K562 (cell line): ENCODE measurements at regions not wholly inside any gene's neighbourhood (a gene's known extent, or its start where the extent isn't known, plus 50 kb on each side); places are given as distances from the start of the nearest gene placed in this dataset.

Source experiments
- ATAC-seq: fragments of 200-7000 bp; cut with Tn5 transposase; 3 replicates; pipeline ENCODE4 v1.9.1; 2020; ENCODE audit warnings: moderate library complexity
- BruUV-seq: library from RNA; stranded (reverse); fragments of 400-500 nt; replicated peaks from 2 replicates; lab custom pipeline; 2021; lab: Mats Ljungman, UMichigan
- CTCF ChIA-PET: fragments of 300-600 bp; formaldehyde crosslinking; extraction: SDS; loops from one replicate; lab custom pipeline; 2021; ENCODE audit warnings: low intra/inter-chr PET ratio; lab: Yijun Ruan, JAX
- POLR2A ChIA-PET: fragments of 300-600, 350-650 bp; sonication (Branson Sonifier 250); formaldehyde crosslinking; extraction: SDS; loops from one replicate; lab custom pipeline; 2021; ENCODE audit warnings: antibody characterized with exemption, inconsistent platforms; lab: Yijun Ruan, JAX
- DNase-seq, 4 experiments: peaks; one replicate each; pipeline versions ENCODE4 v3.0.0 to v3.0.0-alpha.2; 2011 to 2018; ENCODE audit warnings: low spot score in 3 of 4, mixed read lengths in 3 of 4; ENCODE audit errors: extremely low read depth in 1 of 4
- FAIRE-seq: peaks from 2 replicates; lab custom pipeline; 2011; peaks lifted over from hg19 to GRCh38; lab: Jason Lieb, UNC
- H2AFZ ChIP-seq: 2 replicates; pipeline ENCODE4 v1.6.0; 2011; ENCODE audit warnings: low read depth, low read length, control low read depth, inconsistent platforms
- H3K27ac ChIP-seq: fragments of 200-600 bp; 3 replicates; pipeline ENCODE4 v1.8.0; 2011; ENCODE audit warnings: low read depth, mild to moderate bottlenecking, control low read depth, inconsistent platforms, low read length, moderate library complexity, mixed read lengths; ENCODE audit errors: extremely low read depth
- H3K27me3 ChIP-seq, 2 experiments: fragments of 300-600 bp in 1 of 2; 2 replicates in 1 of 2; 3 replicates in 1 of 2; pipeline versions ENCODE4 v1.6.0 to v1.8.0; 2011; ENCODE audit warnings: inconsistent platforms in 2 of 2, low read length in 2 of 2, mild to moderate bottlenecking in 1 of 2, mixed read lengths in 1 of 2, moderate library complexity in 1 of 2; ENCODE audit not compliant: control insufficient read depth in 2 of 2, insufficient read depth in 2 of 2
- H3K36me3 ChIP-seq: fragments of 300-600 bp; 3 replicates; pipeline ENCODE4 v1.8.0; 2011; ENCODE audit warnings: mild to moderate bottlenecking, low read length, inconsistent platforms; ENCODE audit not compliant: control insufficient read depth, insufficient read depth
- H3K4me1 ChIP-seq, 2 experiments: fragments of 200-600 bp in 1 of 2; replicated peaks in 1 of 2; 2 replicates in 1 of 2; 3 replicates in 1 of 2; pipeline versions ENCODE4 v1.5.1 to v1.8.0; 2011; ENCODE audit warnings: inconsistent platforms in 2 of 2, low read length in 2 of 2, mild to moderate bottlenecking in 1 of 2, mixed read lengths in 1 of 2, moderate library complexity in 1 of 2; ENCODE audit not compliant: control insufficient read depth in 2 of 2, insufficient read depth in 2 of 2
- H3K4me2 ChIP-seq: 2 replicates; pipeline ENCODE4 v1.6.1; 2011; ENCODE audit warnings: low read length, control low read depth, inconsistent platforms, mixed read lengths; ENCODE audit not compliant: insufficient read depth
- H3K4me3 ChIP-seq: fragments of 200-600 bp; sonication (generic), shearing (Covaris generic); 2 replicates; pipeline ENCODE4 v1.5.1; 2016; ENCODE audit warnings: control low read depth, inconsistent platforms
- H3K79me2 ChIP-seq: fragments of 200-600 bp; 3 replicates; pipeline ENCODE4 v1.8.0; 2011; ENCODE audit warnings: low read length, inconsistent platforms; ENCODE audit not compliant: control insufficient read depth, insufficient read depth
- H3K9ac ChIP-seq, 2 experiments: 2 replicates each; pipeline versions ENCODE4 v1.6.0 to v1.6.1; 2011; ENCODE audit warnings: low read depth in 2 of 2, low read length in 2 of 2, control low read depth in 1 of 2, inconsistent platforms in 1 of 2, mild to moderate bottlenecking in 1 of 2, mixed read lengths in 1 of 2; ENCODE audit not compliant: insufficient read depth in 1 of 2
- H3K9me1 ChIP-seq: one replicate; pipeline ENCODE4 v1.6.0; 2011; ENCODE audit warnings: inconsistent platforms, mild to moderate bottlenecking, low read length, moderate library complexity; ENCODE audit not compliant: control insufficient read depth, insufficient read depth
- H3K9me3 ChIP-seq: replicated peaks from 2 replicates; pipeline ENCODE4 v1.5.1; 2011; ENCODE audit warnings: low read depth, low read length, inconsistent platforms; ENCODE audit not compliant: control insufficient read depth, insufficient read depth
- H4K20me1 ChIP-seq: replicated peaks from 2 replicates; pipeline ENCODE4 v1.6.1; 2011; ENCODE audit warnings: low read length, inconsistent platforms, mixed read lengths; ENCODE audit not compliant: control insufficient read depth, insufficient read depth
- HOXB6 ChIP-seq: fragments of 250-450 bp; sonication (Bioruptor Pico); IDR thresholded peaks from 2 replicates; pipeline ENCODE4 v1.5.1; 2022; ENCODE audit warnings: mild to moderate bottlenecking, borderline replicate concordance
- KDM2B ChIP-seq: fragments of 250-450 bp; sonication (Bioruptor Pico); IDR thresholded peaks from 2 replicates; pipeline ENCODE4 v1.8.0; 2021; ENCODE audit warnings: mild to moderate bottlenecking, moderate library complexity
- KLF1 ChIP-seq: fragments of 450-650 bp; IDR thresholded peaks from 2 replicates; pipeline ENCODE4 v1.6.1; 2016; ENCODE audit warnings: missing genetic modification characterization, missing compliant biosample characterization
- RAD21 ChIP-seq, 2 experiments: fragments of 250-450 bp in 1 of 2; fragments of 450-650 bp in 1 of 2; sonication (Bioruptor Pico) in 1 of 2; formaldehyde crosslinking in 1 of 2; IDR thresholded peaks in 1 of 2; conservative IDR thresholded peaks in 1 of 2; 2 replicates each; pipeline versions ENCODE4 v1.4.0 to v1.8.0; 2020 to 2022; ENCODE audit warnings: mild to moderate bottlenecking in 2 of 2, moderate library complexity in 1 of 2
- RHOXF2B ChIP-seq: fragments of 250-450 bp; sonication (Bioruptor Pico); conservative IDR thresholded peaks from 2 replicates; pipeline ENCODE4 v1.5.1; 2021
- TCF7L2 ChIP-seq: fragments of 150-350 bp; IDR thresholded peaks from 2 replicates; pipeline ENCODE4 v1.6.1; 2016; ENCODE audit warnings: low read depth, mild to moderate bottlenecking, low read length, moderate library complexity
- WGBS: fragments of 100-300 bp; shearing (Covaris generic); methylation state at CpG from one replicate; pipeline ENCODE4 v1.1.6; 2016; ENCODE audit warnings: low coverage, mixed read lengths; ENCODE audit not compliant: insufficient coverage; ENCODE audit errors: missing lambda C conversion rate; 5-methylcytosine and 5-hydroxymethylcytosine counted together
- in situ Hi-C: fragments of 300-500 bp; cut with MboI; formaldehyde crosslinking; loops from 4 replicates; pipeline ENCODE4 v1.15.0; 2018; ENCODE audit warnings: inconsistent platforms, mixed read lengths
- intact Hi-C: fragments of 100-400 bp; cut with micrococcal nuclease; formaldehyde crosslinking; loops from 2 replicates; pipeline ENCODE4 v1.14.2; 2022
- TF ChIP-seq, protein P1 (sequence below): fragments of 250-450 bp; sonication (Bioruptor Pico); IDR thresholded peaks from 2 replicates; pipeline ENCODE4 v1.4.0; 2020; ENCODE audit warnings: mild to moderate bottlenecking

GRCh38 chr5:7321724-7322123, 74.2 kb upstream of the ADCY2 start:
- no peaks in the 10 kb centered on the region for H3K9me3 ChIP-seq
- ChIA-PET CTCF (no interaction called here), POLR2A (no interaction called here)
- no peak overlapping the region for H3K4me2 ChIP-seq
- no peak overlapping the region for H3K9ac ChIP-seq
- DNase-seq (no peak), ATAC-seq (no peak), FAIRE-seq (no peak)
- no peaks in the 10 kb centered on the region; a peak in 1 of 5 replicates for H3K4me1 ChIP-seq
- intact Hi-C loops (no loop called here), in situ Hi-C loops (no loop called here)
- H2AFZ ChIP-seq = no peak overlapping the region
- no peaks in the 10 kb centered on the region for H3K36me3 ChIP-seq
- 0% methylated on average over 2 of the region's 2 CpGs for WGBS
- no peaks in the 10 kb centered on the region for H3K27me3 ChIP-seq
- no peak overlapping the region for H3K4me3 ChIP-seq
- no peaks in the 10 kb centered on the region for H4K20me1 ChIP-seq
- H3K27ac ChIP-seq = no peak overlapping the region
- no peaks in the 10 kb centered on the region for H3K9me1 ChIP-seq
- TF ChIP-seq KDM2B (CRISPR knock-in tag) = no peak
- TF ChIP-seq TCF7L2 = no peak
- no peak for TF ChIP-seq RAD21 (CRISPR knock-in tag; conservative IDR thresholded peaks at IDR 0.05 in 1 of 2, IDR thresholded peaks at IDR 0.05 in 1 of 2)
- no peak for TF ChIP-seq KLF1 (tag)
- no peak for TF ChIP-seq RHOXF2B (CRISPR knock-in tag)
- TF ChIP-seq, protein P1, sequence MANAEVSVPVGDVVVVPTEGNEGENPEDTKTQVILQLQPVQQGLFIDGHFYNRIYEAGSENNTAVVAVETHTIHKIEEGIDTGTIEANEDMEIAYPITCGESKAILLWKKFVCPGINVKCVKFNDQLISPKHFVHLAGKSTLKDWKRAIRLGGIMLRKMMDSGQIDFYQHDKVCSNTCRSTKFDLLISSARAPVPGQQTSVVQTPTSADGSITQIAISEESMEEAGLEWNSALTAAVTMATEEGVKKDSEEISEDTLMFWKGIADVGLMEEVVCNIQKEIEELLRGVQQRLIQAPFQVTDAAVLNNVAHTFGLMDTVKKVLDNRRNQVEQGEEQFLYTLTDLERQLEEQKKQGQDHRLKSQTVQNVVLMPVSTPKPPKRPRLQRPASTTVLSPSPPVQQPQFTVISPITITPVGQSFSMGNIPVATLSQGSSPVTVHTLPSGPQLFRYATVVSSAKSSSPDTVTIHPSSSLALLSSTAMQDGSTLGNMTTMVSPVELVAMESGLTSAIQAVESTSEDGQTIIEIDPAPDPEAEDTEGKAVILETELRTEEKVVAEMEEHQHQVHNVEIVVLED (CRISPR knock-in tag) = no peak
- TF ChIP-seq HOXB6 (CRISPR knock-in tag) = no peak
- BruUV-seq = no TSS peak
- H3K79me2 ChIP-seq = no peaks in the 10 kb centered on the region
